ENCODE measurements at regions not wholly inside any gene's neighbourhood (a gene's known extent, or its start where the extent isn't known, plus 50 kb on each side); places are given as distances from the start of the nearest gene placed in this dataset.

DNA sequence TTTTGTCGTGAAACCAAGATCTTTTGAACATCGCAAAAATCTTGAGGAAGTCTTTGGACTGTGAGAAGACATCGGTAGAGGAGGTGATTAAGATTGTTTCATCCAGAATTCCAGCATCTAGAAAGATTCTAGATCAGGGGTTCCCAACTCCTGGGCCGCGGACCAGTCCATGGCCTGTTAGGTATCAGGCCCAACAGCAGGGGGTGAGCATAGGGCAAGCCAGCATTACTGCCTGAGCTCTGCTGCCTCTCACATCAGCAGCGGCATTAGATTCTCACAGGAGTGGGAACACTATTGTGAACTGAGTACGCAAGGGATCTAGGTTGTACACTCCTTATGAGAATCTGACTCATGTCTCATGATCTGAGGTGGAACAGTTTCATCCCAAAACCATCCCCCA, 600.6 kb upstream of the CDH11 start:
- no peak overlapping the region for H3K27ac ChIP-seq (ENCODE audit: low read depth, low read length)
- no peak overlapping the region for H3K4me3 ChIP-seq (ENCODE audit: extremely low read depth in 1 of 4, insufficient read depth in 2 of 4, low read depth in 3 of 4, low read length in 4 of 4)
- no peak for FAIRE-seq
- TF ChIP-seq RFX5 (IDR thresholded peaks at IDR 0.05; ENCODE audit: borderline replicate concordance, low read depth, low read length), result no peak
- TF ChIP-seq NANOG (IDR thresholded peaks at IDR 0.05; ENCODE audit: insufficient read depth, low read depth, low read length, poor library complexity, severe bottlenecking), result no peak
- TF ChIP-seq, protein P1, sequence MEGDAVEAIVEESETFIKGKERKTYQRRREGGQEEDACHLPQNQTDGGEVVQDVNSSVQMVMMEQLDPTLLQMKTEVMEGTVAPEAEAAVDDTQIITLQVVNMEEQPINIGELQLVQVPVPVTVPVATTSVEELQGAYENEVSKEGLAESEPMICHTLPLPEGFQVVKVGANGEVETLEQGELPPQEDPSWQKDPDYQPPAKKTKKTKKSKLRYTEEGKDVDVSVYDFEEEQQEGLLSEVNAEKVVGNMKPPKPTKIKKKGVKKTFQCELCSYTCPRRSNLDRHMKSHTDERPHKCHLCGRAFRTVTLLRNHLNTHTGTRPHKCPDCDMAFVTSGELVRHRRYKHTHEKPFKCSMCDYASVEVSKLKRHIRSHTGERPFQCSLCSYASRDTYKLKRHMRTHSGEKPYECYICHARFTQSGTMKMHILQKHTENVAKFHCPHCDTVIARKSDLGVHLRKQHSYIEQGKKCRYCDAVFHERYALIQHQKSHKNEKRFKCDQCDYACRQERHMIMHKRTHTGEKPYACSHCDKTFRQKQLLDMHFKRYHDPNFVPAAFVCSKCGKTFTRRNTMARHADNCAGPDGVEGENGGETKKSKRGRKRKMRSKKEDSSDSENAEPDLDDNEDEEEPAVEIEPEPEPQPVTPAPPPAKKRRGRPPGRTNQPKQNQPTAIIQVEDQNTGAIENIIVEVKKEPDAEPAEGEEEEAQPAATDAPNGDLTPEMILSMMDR (IDR thresholded peaks at IDR 0.05; ENCODE audit: control extremely low read depth in 1 of 3, insufficient read depth in 1 of 3, low read depth in 1 of 3, low read length in 3 of 3), result peak in 1 of 3 experiments; percentile 6; a peak in 1 of 4 replicates
- TF ChIP-seq ATF3 (IDR thresholded peaks at IDR 0.05; ENCODE audit: insufficient read depth, low read depth, low read length), result no peak
- peak; percentile 10 to 21; a peak in 1 of 4 replicates for TF ChIP-seq RAD21 (IDR thresholded peaks at IDR 0.05 in 1 of 2, conservative IDR thresholded peaks at IDR 0.05 in 1 of 2; ENCODE audit: low read depth in 2 of 2, low read length in 2 of 2)
- TF ChIP-seq SIN3A (conservative IDR thresholded peaks at IDR 0.05 in 1 of 2, IDR thresholded peaks at IDR 0.05 in 1 of 2; ENCODE audit: low read depth in 1 of 2, low read length in 2 of 2), result no peak
- no peak for TF ChIP-seq GABPA (IDR thresholded peaks at IDR 0.05; ENCODE audit: borderline replicate concordance, insufficient read depth, low read length)
- no peak for TF ChIP-seq CBX5 (IDR thresholded peaks at IDR 0.05; ENCODE audit: low read depth, low read length)
- TF ChIP-seq SP4 (IDR thresholded peaks at IDR 0.05; ENCODE audit: low read length), result no peak
- TF ChIP-seq EZH2 (IDR thresholded peaks at IDR 0.05; ENCODE audit: low read depth, low read length, severe bottlenecking), result no peak

More for the DNA sequence above, 600.6 kb upstream of the CDH11 start:
- 0 out of 2 replicates have a peak, but pooled peaks cover 2% of the 10 kb centered on the region for H3K23me2 ChIP-seq (ENCODE audit: low read depth, low read length)
- H2AK5ac ChIP-seq (ENCODE audit: low read depth, low read length), result no peak overlapping the region
- WGBS, 2 experiments (ENCODE audit: extremely low coverage in 1 of 2, insufficient coverage in 1 of 2, insufficient read length in 1 of 2, insufficient replicate concordance in 2 of 2, low coverage in 1 of 2, low lambda C conversion rate in 2 of 2, missing lambda C conversion rate in 1 of 2), result 98% methylated on average over 7 of the region's 7 CpGs; no CpG with 5 or more reads in 1 of the 2 experiments
- no peaks in the 10 kb centered on the region for H3K36me3 ChIP-seq (ENCODE audit: control insufficient read depth in 2 of 4, insufficient read depth in 4 of 4, low read length in 3 of 4)
- no peaks in the 10 kb centered on the region for H3K79me1 ChIP-seq (ENCODE audit: low read depth, low read length)
- no peaks in the 10 kb centered on the region for H3K27me3 ChIP-seq (replicated peaks in 1 of 4; ENCODE audit: control insufficient read depth in 3 of 4, extremely low read depth in 1 of 4, insufficient read depth in 3 of 4, low read length in 3 of 4)
- no peak overlapping the region for H3K4ac ChIP-seq (replicated peaks; ENCODE audit: insufficient read length, low read depth, low read length)
- no peak for DNase-seq (ENCODE audit: low read depth in 1 of 2, low spot score in 2 of 2)
- H2AFZ ChIP-seq (ENCODE audit: low read length), result no peak overlapping the region
- ChIA-PET POLR2A (ENCODE audit: partially characterized antibody) (no interaction called here), CTCF (ENCODE audit: partially characterized antibody) (interaction anchor here (0.6 to 1.2 kb wide), 2 partner anchors 27 to 387 kb away, joined by 3 read pairs; no protein-coding TSS in a partner anchor)
- peaks cover 0 to 8% (median 3%) of the 10 kb centered on the region in 4 experiments; a peak in 5 of 7 replicates for H3K4me1 ChIP-seq (replicated peaks in 1 of 4; ENCODE audit: control insufficient read depth in 3 of 4, insufficient read depth in 4 of 4, low read length in 3 of 4)
- H3K56ac ChIP-seq (replicated peaks; ENCODE audit: insufficient read length, low read depth, low read length), result no peak overlapping the region
- no peak overlapping the region for H3K18ac ChIP-seq (ENCODE audit: extremely low read depth, low read length)
- no peak overlapping the region for H2BK120ac ChIP-seq (replicated peaks; ENCODE audit: low read depth, low read length)
- H3K9me3 ChIP-seq (ENCODE audit: insufficient read depth in 2 of 2, low read depth in 1 of 2, low read length in 1 of 2), result no peaks in the 10 kb centered on the region
- H3K23ac ChIP-seq (ENCODE audit: insufficient read length), result no peak overlapping the region
- no peaks in the 10 kb centered on the region for H3K79me2 ChIP-seq (ENCODE audit: control insufficient read depth in 1 of 2, insufficient read depth in 2 of 2, low read length in 2 of 2)
- H3K14ac ChIP-seq (ENCODE audit: insufficient read length), result no peak overlapping the region
- H4K8ac ChIP-seq (ENCODE audit: extremely low read depth, insufficient read depth, low read length), result no peak overlapping the region
- no peak overlapping the region for H2BK20ac ChIP-seq (ENCODE audit: low read length)
- H2BK12ac ChIP-seq (ENCODE audit: low read depth, low read length), result peak overlapping the region; percentile 19; the same call in 1 of the 2 replicates
- H2BK5ac ChIP-seq (ENCODE audit: low read depth, low read length), result no peak overlapping the region
- H4K20me1 ChIP-seq (replicated peaks in 1 of 2; ENCODE audit: control insufficient read depth in 1 of 2, insufficient read depth in 2 of 2, low read length in 2 of 2), result no peaks in the 10 kb centered on the region
- H4K5ac ChIP-seq (ENCODE audit: insufficient read length, low read depth, low read length), result no peak overlapping the region
- no peak overlapping the region for H4K91ac ChIP-seq (replicated peaks; ENCODE audit: insufficient read length, low read length)
- H3K9ac ChIP-seq (replicated peaks in 1 of 4; ENCODE audit: extremely low read depth in 1 of 4, low read depth in 3 of 4, low read length in 3 of 4), result no peak overlapping the region
- no peak overlapping the region for H3K4me2 ChIP-seq (ENCODE audit: insufficient read depth in 1 of 2, low read depth in 2 of 2, low read length in 2 of 2)
- no peak overlapping the region for H2BK15ac ChIP-seq (ENCODE audit: low read length)

Measured in H1 (cell line).